Stimulated activated memory B cell treated with anti-CD40 and anti-IgM and Interleukin-4, amounts not matched to agents 10 μg/mL and 1 μg/mL and 100 μg/mL, for 72 hours (primary cell): ENCODE measurements at regions not wholly inside any gene's neighbourhood (a gene's known extent, or its start where the extent isn't known, plus 50 kb on each side); places are given as distances from the start of the nearest gene placed in this dataset.

ENCODE experiments used
- ATAC-seq: fragments of 150-1000 bp; cut with Tn5 transposase; 2 replicates; pipeline ENCODE4 v1.10.0; 2021
- H3K27ac Mint-ChIP-seq: one replicate; pipeline ENCODE4 v1.8.0; 2022; ENCODE audit warnings: mild to moderate bottlenecking, mixed read lengths
- H3K27me3 Mint-ChIP-seq: one replicate; pipeline ENCODE4 v1.8.0; 2022; ENCODE audit warnings: mixed read lengths
- H3K36me3 Mint-ChIP-seq: one replicate; pipeline ENCODE4 v1.8.0; 2022; ENCODE audit warnings: mixed read lengths
- H3K4me1 Mint-ChIP-seq: one replicate; pipeline ENCODE4 v1.8.0; 2022; ENCODE audit warnings: mixed read lengths
- H3K4me3 Mint-ChIP-seq: one replicate; pipeline ENCODE4 v1.8.0; 2022; ENCODE audit warnings: mild to moderate bottlenecking, moderate library complexity, mixed read lengths
- H3K9me3 Mint-ChIP-seq: one replicate; pipeline ENCODE4 v1.8.0; 2022; ENCODE audit warnings: mixed read lengths

DNA sequence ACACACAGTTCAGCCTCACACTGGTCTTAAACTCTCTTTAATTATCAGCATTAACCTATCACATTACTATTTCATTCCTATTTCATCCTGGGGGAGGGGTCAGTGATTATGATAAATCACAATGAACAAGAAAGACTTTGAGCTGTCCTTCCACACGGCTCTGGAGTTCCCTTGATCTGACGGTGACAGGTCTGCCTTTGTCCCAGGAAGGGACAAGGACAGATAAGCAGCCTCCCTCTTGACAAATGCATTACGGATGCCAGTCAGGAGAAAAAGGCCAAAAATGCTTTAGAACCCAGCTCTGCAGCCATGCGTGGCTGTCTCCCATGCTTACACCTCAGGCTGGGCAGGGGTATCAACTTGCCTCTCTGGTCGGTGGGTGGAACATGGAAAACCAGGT, 281.7 kb downstream of the BCL11A start:
- H3K9me3 Mint-ChIP-seq: peaks cover 2% of the 10 kb centered on the region
- no peak overlapping the region for H3K4me3 Mint-ChIP-seq
- H3K27me3 Mint-ChIP-seq: no peaks in the 10 kb centered on the region
- no peaks in the 10 kb centered on the region for H3K4me1 Mint-ChIP-seq
- no peak overlapping the region for H3K27ac Mint-ChIP-seq
- no peak for ATAC-seq
- no peaks in the 10 kb centered on the region for H3K36me3 Mint-ChIP-seq

DNA sequence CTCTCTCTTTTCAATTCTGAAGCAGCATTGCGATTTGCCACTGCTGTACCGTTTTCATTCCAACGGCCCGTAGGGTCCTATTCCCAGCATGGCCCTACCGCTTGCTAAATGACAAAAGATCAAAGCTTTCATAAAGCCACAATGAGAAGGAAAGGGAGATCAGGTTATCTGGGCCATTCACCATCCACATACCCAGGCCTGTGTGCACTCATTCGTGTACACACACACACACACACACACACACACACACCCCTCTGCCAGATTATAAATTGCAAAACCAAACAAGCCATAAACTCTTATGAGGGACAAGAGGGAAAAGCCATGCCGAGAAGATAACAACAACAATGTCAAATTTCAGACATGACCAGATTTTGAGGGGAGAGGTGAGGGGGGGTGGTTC, 282.3 kb downstream of the BCL11A start:
- H3K4me1 Mint-ChIP-seq: no peaks in the 10 kb centered on the region
- H3K27ac Mint-ChIP-seq: no peak overlapping the region

DNA sequence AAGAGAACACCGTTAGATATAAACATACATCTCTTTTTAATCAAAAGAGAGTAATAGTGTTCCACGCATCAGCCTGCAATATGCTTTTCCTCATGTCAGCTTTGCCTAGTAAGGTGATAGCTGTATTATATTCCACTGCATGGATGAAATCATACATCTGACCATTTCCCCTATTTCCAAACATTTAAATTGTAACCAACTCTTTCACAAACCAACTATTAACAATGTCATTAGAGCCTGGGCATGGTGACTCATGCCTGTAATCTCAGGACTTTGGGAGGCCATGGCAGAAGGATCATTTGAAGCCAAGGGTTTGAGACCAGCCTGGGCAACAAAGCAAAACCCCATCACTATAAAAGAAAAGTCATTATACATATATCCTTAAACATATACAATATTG, 284.8 kb downstream of the BCL11A start:
- H3K27me3 Mint-ChIP-seq: no peaks in the 10 kb centered on the region
- no peak overlapping the region for H3K4me3 Mint-ChIP-seq
- no peaks in the 10 kb centered on the region for H3K36me3 Mint-ChIP-seq
- no peak overlapping the region for H3K27ac Mint-ChIP-seq
- H3K9me3 Mint-ChIP-seq: no peaks in the 10 kb centered on the region
- ATAC-seq: no peak
- peaks cover 6% of the 10 kb centered on the region for H3K4me1 Mint-ChIP-seq

More for the DNA sequence above, 282.3 kb downstream of the BCL11A start:
- ATAC-seq: no peak
- no peaks in the 10 kb centered on the region for H3K36me3 Mint-ChIP-seq
- H3K27me3 Mint-ChIP-seq: no peaks in the 10 kb centered on the region
- peaks cover 2% of the 10 kb centered on the region for H3K9me3 Mint-ChIP-seq
- H3K4me3 Mint-ChIP-seq: no peak overlapping the region

DNA sequence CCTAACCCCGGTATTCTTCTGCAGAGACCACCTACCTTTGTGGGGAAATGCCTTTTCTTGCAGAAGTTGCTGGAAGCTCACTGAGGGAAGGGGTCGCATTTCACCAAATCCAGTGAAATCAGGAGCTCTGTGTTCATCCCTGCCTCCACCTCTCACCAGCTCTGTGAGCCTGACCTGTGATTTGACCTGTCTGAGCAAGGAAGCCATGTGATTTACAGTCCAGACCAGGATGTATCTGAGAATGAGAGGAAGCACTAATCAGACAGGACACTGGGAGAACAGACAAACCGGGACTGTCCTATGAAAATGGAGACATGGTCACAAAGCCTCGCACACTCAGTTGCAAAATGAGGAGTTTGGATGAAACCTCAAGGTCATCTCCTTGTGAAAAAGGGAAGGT, 285.4 kb downstream of the BCL11A start:
- H3K9me3 Mint-ChIP-seq: no peaks in the 10 kb centered on the region

DNA sequence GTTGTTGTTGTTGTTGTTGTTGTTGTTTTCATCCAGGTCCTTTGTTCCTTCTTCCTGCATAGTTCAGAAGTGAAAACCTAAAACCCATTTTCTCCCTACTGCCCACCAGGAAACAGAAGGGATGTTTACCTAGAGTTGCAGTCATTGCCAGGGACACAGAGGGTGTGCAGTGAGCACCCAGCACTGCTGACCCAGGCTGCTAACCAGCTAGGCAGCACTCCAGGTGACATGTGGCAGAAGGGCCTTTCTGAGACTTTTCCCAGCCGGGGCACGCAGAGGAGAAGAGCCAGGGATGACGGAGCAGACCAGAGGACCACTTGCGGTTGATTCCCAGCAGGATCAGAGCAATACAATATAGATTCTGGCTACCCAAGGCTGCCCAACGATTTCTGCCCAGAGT, 286.3 kb downstream of the BCL11A start:
- Mint-ChIP-seq H3K27ac (no peak overlapping the region), H3K4me1 (peaks cover 6% of the 10 kb centered on the region), H3K36me3 (no peaks in the 10 kb centered on the region), H3K9me3 (no peaks in the 10 kb centered on the region), H3K27me3 (no peaks in the 10 kb centered on the region), H3K4me3 (no peak overlapping the region)
- no peak for ATAC-seq

More for the DNA sequence above, 285.4 kb downstream of the BCL11A start:
- Mint-ChIP-seq H3K4me1 (peaks cover 6% of the 10 kb centered on the region), H3K27me3 (no peaks in the 10 kb centered on the region), H3K4me3 (no peak overlapping the region), H3K27ac (no peak overlapping the region), H3K36me3 (no peaks in the 10 kb centered on the region)
- ATAC-seq: no peak

DNA sequence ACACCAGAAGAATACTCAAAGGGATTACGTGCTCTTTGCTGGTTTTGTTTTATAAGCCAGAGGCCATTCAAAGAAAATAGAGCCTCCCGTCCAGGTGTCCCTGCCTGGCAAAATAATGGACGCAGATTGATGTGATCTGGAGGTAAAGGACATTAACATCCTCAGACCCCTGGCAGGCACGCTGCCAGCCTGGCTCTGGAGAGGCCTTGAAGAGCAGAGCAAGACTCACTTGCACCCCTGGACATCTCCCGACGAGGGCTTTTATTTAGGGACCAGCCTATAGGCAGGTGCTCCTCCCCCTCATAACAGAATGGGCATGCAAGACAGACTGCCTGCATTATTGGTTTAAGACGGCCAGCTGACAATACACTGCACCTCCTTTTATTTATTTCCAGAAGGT, 291.3 kb downstream of the BCL11A start:
- Mint-ChIP-seq H3K4me3 (no peak overlapping the region), H3K36me3 (no peaks in the 10 kb centered on the region), H3K27ac (peak overlapping the region; percentile 37), H3K4me1 (peaks cover 6% of the 10 kb centered on the region), H3K9me3 (no peaks in the 10 kb centered on the region), H3K27me3 (no peaks in the 10 kb centered on the region)
- ATAC-seq: no peak

DNA sequence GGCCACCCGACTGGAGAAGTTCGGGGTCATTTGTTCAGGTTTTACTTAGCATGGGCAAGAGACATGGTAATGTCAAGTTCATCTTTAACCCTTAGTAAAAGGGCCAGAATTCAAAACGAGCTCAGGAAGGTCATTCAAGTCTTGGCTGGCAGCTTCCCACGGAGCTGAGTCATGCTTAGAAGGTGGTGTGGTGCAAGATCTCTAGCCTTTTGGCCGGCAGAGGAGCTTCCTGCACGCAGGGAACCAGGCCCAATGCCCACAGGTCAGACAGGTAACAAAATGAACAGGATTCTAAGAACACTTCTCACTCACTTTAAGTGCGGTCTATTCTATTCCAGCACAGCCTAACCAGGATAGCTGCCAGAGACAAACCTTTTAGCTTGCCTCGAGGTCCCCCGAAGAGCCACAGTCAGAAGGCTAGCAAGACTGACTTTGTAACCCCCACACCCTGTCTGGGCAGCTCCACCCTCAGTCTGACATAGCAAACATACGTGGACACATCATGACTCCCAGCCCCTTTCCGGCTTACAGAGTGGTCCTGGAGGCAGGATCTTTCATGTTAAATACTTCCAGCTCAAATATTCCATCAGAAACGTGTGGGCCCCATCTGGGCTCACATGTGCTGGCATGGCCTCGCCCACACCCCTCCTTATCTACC, 292.7 kb downstream of the BCL11A start:
- no peak for ATAC-seq
- H3K27me3 Mint-ChIP-seq: no peaks in the 10 kb centered on the region
- no peak overlapping the region for H3K27ac Mint-ChIP-seq
- H3K4me3 Mint-ChIP-seq: no peak overlapping the region
- H3K36me3 Mint-ChIP-seq: no peaks in the 10 kb centered on the region
- H3K9me3 Mint-ChIP-seq: no peaks in the 10 kb centered on the region
- H3K4me1 Mint-ChIP-seq: peaks cover 6% of the 10 kb centered on the region

DNA sequence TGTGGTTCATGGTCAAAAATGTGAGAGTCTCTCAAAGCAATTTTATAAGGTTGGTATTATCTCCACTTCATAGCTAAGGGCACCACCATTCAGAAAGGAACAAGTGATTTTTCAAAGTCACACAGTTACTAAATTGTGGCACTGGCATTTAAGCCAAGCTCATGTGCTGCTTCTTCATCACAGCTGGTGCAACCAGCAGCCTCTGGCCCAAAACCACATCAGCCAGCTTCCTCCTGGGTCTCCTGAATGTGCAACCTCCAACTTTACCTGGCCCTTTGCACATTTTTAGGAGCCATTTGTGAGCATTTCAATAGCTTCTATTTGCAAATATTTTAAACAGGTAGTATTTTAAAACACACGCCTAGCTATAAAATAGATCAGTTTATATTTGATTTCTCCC, 293.7 kb downstream of the BCL11A start:
- no peaks in the 10 kb centered on the region for H3K9me3 Mint-ChIP-seq
- no peak overlapping the region for H3K4me3 Mint-ChIP-seq
- H3K36me3 Mint-ChIP-seq: no peaks in the 10 kb centered on the region
- ATAC-seq: no peak
- no peak overlapping the region for H3K27ac Mint-ChIP-seq
- peaks cover 11% of the 10 kb centered on the region for H3K4me1 Mint-ChIP-seq
- no peaks in the 10 kb centered on the region for H3K27me3 Mint-ChIP-seq

DNA sequence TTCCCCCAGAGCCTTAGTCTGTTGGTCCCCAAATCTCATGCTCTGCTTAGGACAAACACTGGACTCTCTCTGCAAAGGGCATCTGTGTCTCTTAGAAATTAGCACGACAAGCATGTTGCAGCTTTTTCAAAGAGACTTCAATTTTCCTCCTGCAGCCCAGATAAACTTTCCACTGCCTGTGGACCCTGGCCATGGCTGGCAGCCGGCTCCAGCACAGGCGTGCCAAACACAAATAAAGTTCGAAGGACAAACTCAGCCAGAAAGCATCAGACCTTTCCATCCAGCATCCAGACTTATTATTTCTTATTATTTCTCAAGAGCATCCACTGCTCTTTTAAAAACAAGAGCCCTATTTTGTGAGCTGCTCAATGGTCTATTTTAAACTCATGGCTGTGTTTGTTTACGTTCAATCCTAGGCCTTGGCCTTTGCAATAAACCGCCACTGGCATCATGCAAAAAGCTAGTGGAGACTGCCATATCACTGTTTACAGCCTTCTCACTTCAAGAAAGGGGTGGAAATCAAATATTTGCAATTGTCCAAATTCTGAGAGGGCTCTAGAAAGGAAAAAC, 300.8 kb downstream of the BCL11A start:
- H3K36me3 Mint-ChIP-seq: no peaks in the 10 kb centered on the region
- ATAC-seq: no peak

DNA sequence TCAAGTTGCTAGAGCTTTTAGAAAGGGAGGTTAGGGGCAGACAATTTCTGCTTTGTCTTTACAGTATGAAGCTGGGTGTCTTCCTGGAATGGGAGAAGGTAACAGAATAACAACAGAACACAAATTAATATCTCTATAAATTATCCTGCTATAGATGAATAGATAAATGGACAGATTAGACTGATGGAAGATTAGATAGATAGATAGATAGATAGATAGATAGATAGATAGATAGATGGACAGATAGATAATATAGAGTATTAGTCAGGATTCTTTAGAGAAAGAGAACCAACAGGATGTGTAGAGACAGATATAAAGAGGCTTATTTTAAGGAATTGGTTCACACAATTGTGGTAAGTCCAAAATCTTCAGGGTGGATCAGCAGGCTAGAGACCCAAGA, 302.2 kb downstream of the BCL11A start:
- no peaks in the 10 kb centered on the region for H3K27me3 Mint-ChIP-seq
- no peaks in the 10 kb centered on the region for H3K36me3 Mint-ChIP-seq
- no peak for ATAC-seq
- no peak overlapping the region for H3K27ac Mint-ChIP-seq
- no peaks in the 10 kb centered on the region for H3K9me3 Mint-ChIP-seq
- H3K4me1 Mint-ChIP-seq: peaks cover 14% of the 10 kb centered on the region
- H3K4me3 Mint-ChIP-seq: no peak overlapping the region

More for the DNA sequence above, 300.8 kb downstream of the BCL11A start:
- Mint-ChIP-seq H3K27ac (no peak overlapping the region), H3K4me3 (no peak overlapping the region), H3K27me3 (no peaks in the 10 kb centered on the region), H3K4me1 (peaks cover 12% of the 10 kb centered on the region), H3K9me3 (no peaks in the 10 kb centered on the region)

DNA sequence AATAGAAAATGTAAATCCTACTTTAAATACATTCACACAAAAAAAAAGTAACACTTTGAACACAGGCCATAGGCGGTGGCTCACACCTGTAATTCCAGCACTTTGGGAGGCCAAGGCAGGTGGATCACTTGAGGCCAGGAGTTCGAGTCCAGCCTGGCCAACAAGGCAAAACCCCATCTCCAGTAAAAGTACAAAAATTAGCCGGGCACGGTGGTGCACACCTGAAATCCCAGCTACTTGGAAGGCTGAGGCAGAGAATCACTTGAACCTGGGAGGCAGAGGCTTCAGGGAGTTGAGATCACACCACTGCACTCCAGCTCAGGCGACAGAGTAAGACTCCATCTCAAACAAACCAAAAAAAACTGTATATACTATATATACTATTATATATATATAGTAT, 303.6 kb downstream of the BCL11A start:
- no peaks in the 10 kb centered on the region for H3K27me3 Mint-ChIP-seq
- no peak overlapping the region for H3K27ac Mint-ChIP-seq
- no peak for ATAC-seq
- peaks cover 10% of the 10 kb centered on the region for H3K4me1 Mint-ChIP-seq
- no peaks in the 10 kb centered on the region for H3K36me3 Mint-ChIP-seq
- no peak overlapping the region for H3K4me3 Mint-ChIP-seq
- H3K9me3 Mint-ChIP-seq: no peaks in the 10 kb centered on the region

DNA sequence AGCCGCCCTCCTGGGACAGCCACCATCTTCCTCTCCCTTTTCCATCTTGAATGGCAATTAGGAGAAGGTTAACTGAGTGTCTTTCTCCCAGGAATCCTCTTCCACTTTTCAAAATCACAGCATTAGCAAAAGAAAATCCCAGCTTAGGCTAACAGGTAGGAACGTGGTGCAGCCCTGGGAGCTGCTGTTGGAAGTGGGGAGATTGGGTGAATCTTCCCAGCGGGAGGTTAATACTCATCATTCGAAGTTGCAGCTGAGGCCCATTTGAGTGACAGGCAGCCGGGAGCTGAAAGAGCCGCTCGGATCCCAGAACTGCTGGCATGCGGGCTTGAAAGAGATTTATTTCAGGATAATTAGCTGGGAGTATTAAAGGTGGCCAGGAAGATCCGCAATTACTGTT, 306.0 kb downstream of the BCL11A start:
- no peak overlapping the region for H3K4me3 Mint-ChIP-seq
- H3K27ac Mint-ChIP-seq: no peak overlapping the region
- no peaks in the 10 kb centered on the region for H3K27me3 Mint-ChIP-seq
- ATAC-seq: no peak
- peaks cover 6% of the 10 kb centered on the region for H3K4me1 Mint-ChIP-seq
- H3K36me3 Mint-ChIP-seq: no peaks in the 10 kb centered on the region
- H3K9me3 Mint-ChIP-seq: peaks cover 3% of the 10 kb centered on the region

DNA sequence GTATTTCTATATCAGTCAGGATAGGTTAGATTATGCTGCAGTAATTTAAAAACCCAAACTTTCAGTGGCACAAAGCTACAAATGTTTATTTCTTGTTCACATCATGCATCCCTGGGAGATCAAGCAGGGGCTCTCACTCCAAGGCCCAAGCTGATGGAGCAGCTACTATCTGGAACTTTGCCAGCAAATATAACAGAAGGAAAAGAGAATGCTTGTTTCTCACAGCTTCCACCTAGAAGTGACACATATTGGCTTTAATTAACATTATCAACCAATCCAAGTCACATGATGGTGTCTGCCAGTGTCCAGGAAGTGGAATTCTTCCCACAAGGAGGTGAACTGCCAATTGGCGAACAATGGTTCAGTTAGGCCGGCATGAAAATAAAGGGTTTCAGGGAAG, 306.9 kb downstream of the BCL11A start:
- no peak overlapping the region for H3K4me3 Mint-ChIP-seq
- H3K36me3 Mint-ChIP-seq: no peaks in the 10 kb centered on the region
- peaks cover 3% of the 10 kb centered on the region for H3K9me3 Mint-ChIP-seq
- no peaks in the 10 kb centered on the region for H3K27me3 Mint-ChIP-seq
- no peak for ATAC-seq
- H3K27ac Mint-ChIP-seq: no peak overlapping the region
- peaks cover 6% of the 10 kb centered on the region for H3K4me1 Mint-ChIP-seq

DNA sequence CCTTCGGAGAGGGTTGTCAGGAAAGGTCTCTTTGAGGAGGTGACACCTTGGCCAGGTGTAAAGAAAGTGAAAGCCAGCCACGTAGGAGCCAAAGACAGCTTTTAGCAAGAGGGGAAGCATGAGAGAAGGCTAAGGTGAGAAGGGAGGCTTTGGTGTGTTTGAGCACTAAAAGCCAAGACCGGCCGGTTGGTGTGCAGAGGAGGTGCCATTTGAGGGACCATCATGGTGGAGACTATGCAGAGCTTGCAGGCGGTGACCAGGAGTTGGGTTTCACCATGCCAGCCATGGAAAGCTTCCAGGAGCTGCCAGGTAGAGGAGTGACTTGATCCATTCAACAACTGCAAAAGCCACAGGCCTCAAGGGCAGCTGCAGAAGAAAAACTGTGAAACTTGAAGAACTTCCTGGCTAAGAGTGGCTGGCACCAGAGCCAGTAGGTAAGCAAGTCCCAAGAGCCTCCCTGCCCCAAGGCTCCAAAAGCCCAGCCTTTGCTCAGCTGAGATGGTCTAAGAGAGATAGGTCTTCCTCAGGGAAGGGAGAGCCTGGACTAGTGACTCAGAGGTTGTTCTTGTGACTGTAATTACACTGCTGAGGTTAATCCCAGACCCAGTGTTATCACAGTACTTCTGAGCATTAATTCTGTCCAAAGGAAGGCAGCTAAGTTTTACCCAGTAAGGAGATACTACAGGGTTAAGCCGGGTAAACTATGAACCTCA, 319.0 kb downstream of the BCL11A start:
- no peak for ATAC-seq

DNA sequence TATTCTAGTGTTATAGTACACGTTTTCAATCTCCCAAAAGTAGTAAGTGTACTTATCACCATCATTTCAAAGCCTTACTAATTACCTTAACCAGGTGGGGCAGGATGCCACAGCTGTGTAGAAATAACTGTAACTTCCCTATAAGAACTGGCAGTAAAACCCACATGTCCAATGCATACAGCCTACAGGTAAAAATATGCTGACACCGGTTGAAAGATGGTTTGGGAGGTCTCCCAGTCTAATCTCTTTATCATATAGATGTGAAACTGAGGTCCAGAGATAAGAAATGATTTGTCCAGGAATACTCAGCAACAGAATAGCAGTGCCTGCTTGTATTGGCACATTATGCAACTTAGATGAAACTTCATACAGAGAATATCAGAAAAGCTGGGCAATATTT, 322.9 kb downstream of the BCL11A start:
- Mint-ChIP-seq H3K27ac (no peak overlapping the region), H3K4me1 (peaks cover 36% of the 10 kb centered on the region), H3K9me3 (peaks cover 15% of the 10 kb centered on the region), H3K36me3 (peaks cover 11% of the 10 kb centered on the region), H3K27me3 (no peaks in the 10 kb centered on the region), H3K4me3 (no peak overlapping the region)
- ATAC-seq: no peak

More for the DNA sequence above, 319.0 kb downstream of the BCL11A start:
- Mint-ChIP-seq H3K27ac (peak overlapping the region; percentile 7), H3K9me3 (peaks cover 18% of the 10 kb centered on the region), H3K4me1 (peaks cover 19% of the 10 kb centered on the region), H3K36me3 (peaks cover 11% of the 10 kb centered on the region), H3K4me3 (no peak overlapping the region), H3K27me3 (no peaks in the 10 kb centered on the region)

DNA sequence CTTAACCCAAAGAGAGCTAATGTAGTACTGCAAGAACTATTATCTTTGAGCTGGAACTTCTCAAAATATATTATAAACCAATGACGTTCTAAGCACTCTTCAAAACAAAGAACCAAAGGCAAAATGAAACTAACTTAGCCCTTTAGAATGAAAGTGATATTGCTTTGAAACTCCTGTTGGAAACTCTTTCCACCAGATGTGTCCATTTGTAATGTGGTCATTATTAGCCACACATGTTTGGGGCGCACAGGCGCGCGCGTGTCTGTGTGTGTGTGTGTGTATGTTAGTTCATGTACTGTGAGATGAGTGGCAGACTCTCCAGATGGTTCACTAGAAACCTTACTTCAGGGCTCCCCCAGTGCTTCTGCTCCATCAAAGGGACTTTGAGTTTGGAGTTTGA, 323.4 kb downstream of the BCL11A start:
- Mint-ChIP-seq H3K36me3 (peaks cover 11% of the 10 kb centered on the region), H3K4me3 (no peak overlapping the region), H3K27ac (no peak overlapping the region), H3K4me1 (peaks cover 37% of the 10 kb centered on the region), H3K9me3 (peaks cover 15% of the 10 kb centered on the region), H3K27me3 (no peaks in the 10 kb centered on the region)
- no peak for ATAC-seq
